WTC11 (cell line): ENCODE measurements at regions not wholly inside any gene's neighbourhood (a gene's known extent, or its start where the extent isn't known, plus 50 kb on each side); places are given as distances from the start of the nearest gene placed in this dataset.

Experiments
- ATAC-seq: fragments of 200-7000 bp; cut with Tn5 transposase; 2 replicates; pipeline ENCODE4 v1.10.0; 2021; ENCODE audit warnings: mild to moderate bottlenecking, moderate library complexity
- CTCF ChIA-PET: fragments of 300-600 bp; sonication (Branson Sonifier 250); formaldehyde crosslinking; loops from one replicate; lab custom pipeline; 2021; ENCODE audit warnings: antibody characterized with exemption; lab: Charles Lee
- POLR2A ChIA-PET: fragments of 350-600 bp; sonication (Branson Sonifier 250); formaldehyde crosslinking; loops from one replicate; lab custom pipeline; 2021; ENCODE audit warnings: antibody characterized with exemption; lab: Charles Lee
- DNase-seq: peaks from one replicate; pipeline ENCODE4 v3.0.0; 2021; ENCODE audit warnings: low spot score
- H3K27ac Mint-ChIP-seq: 2 replicates; pipeline ENCODE4 v1.8.0; 2021; ENCODE audit warnings: mixed read lengths
- H3K27me3 Mint-ChIP-seq: 2 replicates; pipeline ENCODE4 v1.8.0; 2021; ENCODE audit warnings: low read depth, mild to moderate bottlenecking, moderate library complexity, mixed read lengths
- H3K36me3 Mint-ChIP-seq: 2 replicates; pipeline ENCODE4 v1.8.0; 2021; ENCODE audit warnings: mixed read lengths
- H3K4me1 Mint-ChIP-seq: 2 replicates; pipeline ENCODE4 v1.8.0; 2022; ENCODE audit warnings: mixed read lengths
- H3K4me3 Mint-ChIP-seq: 2 replicates; pipeline ENCODE4 v1.8.0; 2021; ENCODE audit warnings: mild to moderate bottlenecking, moderate library complexity, mixed read lengths
- H3K9me3 Mint-ChIP-seq: 2 replicates; pipeline ENCODE4 v1.8.0; 2021; ENCODE audit warnings: mixed read lengths
- AR ChIP-seq: fragments of 250-450 bp; sonication (Bioruptor Pico); IDR thresholded peaks from 2 replicates; pipeline ENCODE4 v1.9.0; 2021; ENCODE audit warnings: mild to moderate bottlenecking
- CDX4 ChIP-seq: fragments of 250-450 bp; sonication (Bioruptor Pico); IDR thresholded peaks from 2 replicates; pipeline ENCODE4 v1.9.0; 2021; ENCODE audit warnings: moderate library complexity, mild to moderate bottlenecking, inconsistent platforms, borderline replicate concordance
- CREM ChIP-seq: sonication (generic); formaldehyde crosslinking; IDR thresholded peaks from 2 replicates; pipeline ENCODE4 v1.8.1; 2022; ENCODE audit warnings: mild to moderate bottlenecking, missing genetic modification reagents, moderate library complexity
- HMGA2 ChIP-seq: fragments of 250-450 bp; sonication (Bioruptor Pico); IDR thresholded peaks from 2 replicates; pipeline ENCODE4 v1.4.0; 2021; ENCODE audit warnings: mild to moderate bottlenecking, moderate library complexity
- IRF1 ChIP-seq: sonication (generic); formaldehyde crosslinking; IDR thresholded peaks from 2 replicates; pipeline ENCODE4 v1.8.0; 2023; ENCODE audit warnings: missing genetic modification reagents
- IRF2 ChIP-seq: sonication (generic); formaldehyde crosslinking; IDR thresholded peaks from 2 replicates; pipeline ENCODE4 v1.8.0; 2022; ENCODE audit warnings: low read depth, missing genetic modification reagents, borderline replicate concordance
- MAX ChIP-seq: sonication (generic); formaldehyde crosslinking; IDR thresholded peaks from 2 replicates; pipeline ENCODE4 v1.8.0; 2022; ENCODE audit warnings: mild to moderate bottlenecking, missing genetic modification reagents
- MXD4 ChIP-seq: fragments of 250-450 bp; sonication (Bioruptor Pico); IDR thresholded peaks from 2 replicates; pipeline ENCODE4 v1.8.0; 2021; ENCODE audit warnings: mild to moderate bottlenecking, moderate library complexity, borderline replicate concordance
- NFATC4 ChIP-seq: fragments of 250-450 bp; sonication (Bioruptor Pico); IDR thresholded peaks from 2 replicates; pipeline ENCODE4 v1.9.0; 2021; ENCODE audit warnings: mild to moderate bottlenecking
- NFYB ChIP-seq: sonication (generic); formaldehyde crosslinking; conservative IDR thresholded peaks from 2 replicates; pipeline ENCODE4 v1.8.0; 2022; ENCODE audit warnings: low read depth, missing genetic modification reagents
- TEAD4 ChIP-seq: sonication (generic); formaldehyde crosslinking; IDR thresholded peaks from 2 replicates; pipeline ENCODE4 v1.8.0; 2022; ENCODE audit warnings: mild to moderate bottlenecking, missing genetic modification reagents
- TP53 ChIP-seq: sonication (generic); formaldehyde crosslinking; IDR thresholded peaks from 2 replicates; pipeline ENCODE4 v1.8.1; 2023; ENCODE audit warnings: mild to moderate bottlenecking, missing genetic modification reagents
- ZNF317 ChIP-seq: sonication (generic); formaldehyde crosslinking; IDR thresholded peaks from 2 replicates; pipeline ENCODE4 v1.8.1; 2023; ENCODE audit warnings: low read depth, mild to moderate bottlenecking, moderate library complexity, missing genetic modification reagents, borderline replicate concordance
- TF ChIP-seq, protein P1 (sequence below): sonication (generic); formaldehyde crosslinking; IDR thresholded peaks from 2 replicates; pipeline ENCODE4 v1.8.1; 2022; ENCODE audit warnings: mild to moderate bottlenecking, moderate library complexity, missing genetic modification reagents
- TF ChIP-seq, protein P2 (sequence below): sonication (generic); formaldehyde crosslinking; IDR thresholded peaks from 2 replicates; pipeline ENCODE4 v1.8.1; 2022; ENCODE audit warnings: low read depth, missing genetic modification reagents, borderline replicate concordance
- TF ChIP-seq, protein P3 (sequence below): sonication (generic); formaldehyde crosslinking; IDR thresholded peaks from 2 replicates; pipeline ENCODE4 v1.8.1; 2022; ENCODE audit warnings: missing genetic modification reagents, borderline replicate concordance
- TF ChIP-seq, protein P4 (sequence below): sonication (generic); formaldehyde crosslinking; IDR thresholded peaks from 2 replicates; pipeline ENCODE4 v1.8.0; 2022; ENCODE audit warnings: mild to moderate bottlenecking, missing genetic modification reagents

DNA sequence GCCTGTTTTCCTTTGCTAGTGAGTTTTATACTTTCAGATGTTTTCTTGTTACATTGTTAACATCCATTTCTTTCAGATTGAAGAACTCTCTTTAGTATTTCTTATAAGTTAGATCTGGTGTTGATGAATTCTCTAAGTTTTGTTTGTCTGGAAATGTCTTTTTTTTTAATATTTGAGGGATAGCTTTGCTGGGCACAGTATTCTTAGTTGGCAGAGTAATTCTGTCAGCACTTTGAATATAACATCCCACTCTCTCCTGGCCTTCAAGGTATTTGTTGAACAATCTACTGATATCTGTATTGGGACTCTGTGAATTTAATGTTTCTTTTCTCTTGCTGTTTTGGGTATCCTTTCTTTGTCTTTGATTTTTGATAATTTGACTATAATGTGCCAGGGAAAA lies 79.4 kb upstream of the UST start:
- Mint-ChIP-seq H3K27me3 (peaks cover 3% of the 10 kb centered on the region; the same call in 1 of the 2 replicates), H3K4me1 (peaks cover 6% of the 10 kb centered on the region), H3K27ac (no peak overlapping the region), H3K36me3 (peaks cover 65% of the 10 kb centered on the region), H3K9me3 (peaks cover 92% of the 10 kb centered on the region), H3K4me3 (no peak overlapping the region)
- no peak for ATAC-seq
- no peak for DNase-seq
- CTCF ChIA-PET: no interaction called here
- POLR2A ChIA-PET: no interaction called here
- TF ChIP-seq, protein P1, sequence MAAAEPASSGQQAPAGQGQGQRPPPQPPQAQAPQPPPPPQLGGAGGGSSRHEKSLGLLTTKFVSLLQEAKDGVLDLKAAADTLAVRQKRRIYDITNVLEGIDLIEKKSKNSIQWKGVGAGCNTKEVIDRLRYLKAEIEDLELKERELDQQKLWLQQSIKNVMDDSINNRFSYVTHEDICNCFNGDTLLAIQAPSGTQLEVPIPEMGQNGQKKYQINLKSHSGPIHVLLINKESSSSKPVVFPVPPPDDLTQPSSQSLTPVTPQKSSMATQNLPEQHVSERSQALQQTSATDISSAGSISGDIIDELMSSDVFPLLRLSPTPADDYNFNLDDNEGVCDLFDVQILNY (CRISPR knock-in tag): no peak
- TF ChIP-seq, protein P2, sequence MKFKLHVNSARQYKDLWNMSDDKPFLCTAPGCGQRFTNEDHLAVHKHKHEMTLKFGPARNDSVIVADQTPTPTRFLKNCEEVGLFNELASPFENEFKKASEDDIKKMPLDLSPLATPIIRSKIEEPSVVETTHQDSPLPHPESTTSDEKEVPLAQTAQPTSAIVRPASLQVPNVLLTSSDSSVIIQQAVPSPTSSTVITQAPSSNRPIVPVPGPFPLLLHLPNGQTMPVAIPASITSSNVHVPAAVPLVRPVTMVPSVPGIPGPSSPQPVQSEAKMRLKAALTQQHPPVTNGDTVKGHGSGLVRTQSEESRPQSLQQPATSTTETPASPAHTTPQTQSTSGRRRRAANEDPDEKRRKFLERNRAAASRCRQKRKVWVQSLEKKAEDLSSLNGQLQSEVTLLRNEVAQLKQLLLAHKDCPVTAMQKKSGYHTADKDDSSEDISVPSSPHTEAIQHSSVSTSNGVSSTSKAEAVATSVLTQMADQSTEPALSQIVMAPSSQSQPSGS (CRISPR knock-in tag): no peak
- no peak for TF ChIP-seq TEAD4 (CRISPR knock-in tag)
- TF ChIP-seq CDX4: no peak
- no peak for TF ChIP-seq CREM (CRISPR knock-in tag)
- no peak for TF ChIP-seq ZNF317 (CRISPR knock-in tag)
- TF ChIP-seq, protein P3, sequence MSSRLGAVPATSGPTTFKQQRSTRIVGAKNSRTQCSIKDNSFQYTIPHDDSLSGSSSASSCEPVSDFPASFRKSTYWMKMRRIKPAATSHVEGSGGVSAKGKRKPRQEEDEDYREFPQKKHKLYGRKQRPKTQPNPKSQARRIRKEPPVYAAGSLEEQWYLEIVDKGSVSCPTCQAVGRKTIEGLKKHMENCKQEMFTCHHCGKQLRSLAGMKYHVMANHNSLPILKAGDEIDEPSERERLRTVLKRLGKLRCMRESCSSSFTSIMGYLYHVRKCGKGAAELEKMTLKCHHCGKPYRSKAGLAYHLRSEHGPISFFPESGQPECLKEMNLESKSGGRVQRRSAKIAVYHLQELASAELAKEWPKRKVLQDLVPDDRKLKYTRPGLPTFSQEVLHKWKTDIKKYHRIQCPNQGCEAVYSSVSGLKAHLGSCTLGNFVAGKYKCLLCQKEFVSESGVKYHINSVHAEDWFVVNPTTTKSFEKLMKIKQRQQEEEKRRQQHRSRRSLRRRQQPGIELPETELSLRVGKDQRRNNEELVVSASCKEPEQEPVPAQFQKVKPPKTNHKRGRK (CRISPR knock-in tag): no peak
- no peak for TF ChIP-seq IRF1 (CRISPR knock-in tag)
- TF ChIP-seq AR (CRISPR knock-in tag): no peak
- no peak for TF ChIP-seq NFYB (CRISPR knock-in tag)
- no peak for TF ChIP-seq IRF2 (CRISPR knock-in tag)
- TF ChIP-seq MAX (CRISPR knock-in tag): no peak
- TF ChIP-seq, protein P4, sequence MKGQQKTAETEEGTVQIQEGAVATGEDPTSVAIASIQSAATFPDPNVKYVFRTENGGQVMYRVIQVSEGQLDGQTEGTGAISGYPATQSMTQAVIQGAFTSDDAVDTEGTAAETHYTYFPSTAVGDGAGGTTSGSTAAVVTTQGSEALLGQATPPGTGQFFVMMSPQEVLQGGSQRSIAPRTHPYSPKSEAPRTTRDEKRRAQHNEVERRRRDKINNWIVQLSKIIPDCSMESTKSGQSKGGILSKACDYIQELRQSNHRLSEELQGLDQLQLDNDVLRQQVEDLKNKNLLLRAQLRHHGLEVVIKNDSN (CRISPR knock-in tag): no peak
- TF ChIP-seq MXD4 (CRISPR knock-in tag): no peak
- no peak for TF ChIP-seq NFATC4 (CRISPR knock-in tag)
- TF ChIP-seq HMGA2 (CRISPR knock-in tag): no peak
- no peak for TF ChIP-seq TP53 (CRISPR knock-in tag)
